ENCODE measurements at regions not wholly inside any gene's neighbourhood (a gene's known extent, or its start where the extent isn't known, plus 50 kb on each side); places are given as distances from the start of the nearest gene placed in this dataset.

- DNase-seq (ENCODE audit: low read depth): no peak
Observed at GRCh38 chr11:97962758-97963157, 1058.0 kb upstream of the CNTN5 start.

- peak; percentile 9 for DNase-seq (ENCODE audit: low read depth)
Observed at GRCh38 chr11:97963528-97964331, 1057.0 kb upstream of the CNTN5 start.

GRCh38 chr11:97964332-97965004, 1056.3 kb upstream of the CNTN5 start:
- DNase-seq (ENCODE audit: low read depth): peak; percentile 11

- DNase-seq (ENCODE audit: low read depth): peak; percentile 77
Observed at GRCh38 chr11:97965849-97966646, 1054.7 kb upstream of the CNTN5 start.

DNA sequence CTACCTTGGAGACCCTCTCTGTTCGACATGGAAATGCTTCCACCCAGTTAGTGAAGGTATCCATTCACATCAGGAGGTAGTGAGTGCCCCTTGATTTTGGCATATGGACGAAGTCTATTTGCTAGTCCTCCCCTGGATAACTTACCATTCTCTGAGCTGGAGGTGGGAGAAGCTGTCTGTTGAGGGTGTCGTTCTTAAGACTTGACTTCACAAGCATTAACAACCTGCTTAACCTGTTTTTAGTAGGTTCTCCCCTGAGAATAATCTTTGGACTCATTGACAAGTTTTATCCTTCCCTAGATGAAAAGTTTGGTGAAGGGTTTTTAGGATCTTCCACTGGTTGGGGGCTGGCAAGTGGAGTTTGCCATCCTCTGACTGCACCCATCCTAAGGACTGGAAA, 1053.8 kb upstream of the CNTN5 start:
- DNase-seq (ENCODE audit: low read depth): no peak

- DNase-seq (ENCODE audit: low read depth): no peak
Observed at GRCh38 chr11:97968071-97968470, 1052.7 kb upstream of the CNTN5 start.

- no peak for DNase-seq (ENCODE audit: low read depth)
Observed at GRCh38 chr11:97972731-97973130, 1048.0 kb upstream of the CNTN5 start.

DNA sequence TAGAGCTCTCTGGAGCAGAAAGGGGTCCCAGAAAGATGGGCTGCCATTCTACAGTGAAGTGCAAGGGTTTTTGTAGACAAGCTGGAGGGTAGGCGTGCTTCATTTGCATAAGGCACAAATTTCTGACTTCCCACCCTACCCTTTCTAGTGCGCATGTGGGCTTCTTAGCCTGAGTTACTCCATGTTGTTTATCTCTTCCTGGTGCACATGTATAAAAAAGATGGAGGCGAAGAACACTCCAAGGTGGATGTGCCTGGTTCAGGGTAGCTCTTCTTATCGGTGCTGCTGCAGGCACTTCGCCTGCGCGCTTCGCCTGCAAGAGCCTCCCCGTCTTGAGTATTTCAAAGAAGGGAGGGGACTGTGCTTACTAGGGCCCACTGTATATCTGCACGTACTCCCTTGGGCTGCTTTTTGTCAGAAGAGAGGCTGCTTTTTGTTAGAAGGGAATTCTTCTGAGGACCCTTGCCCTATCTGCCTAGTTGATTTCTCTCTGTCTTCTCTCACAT, 1047.3 kb upstream of the CNTN5 start:
- no peak for DNase-seq (ENCODE audit: low read depth)

GRCh38 chr11:97974798-97975498, 1045.8 kb upstream of the CNTN5 start:
- no peak for DNase-seq (ENCODE audit: low read depth)

DNA sequence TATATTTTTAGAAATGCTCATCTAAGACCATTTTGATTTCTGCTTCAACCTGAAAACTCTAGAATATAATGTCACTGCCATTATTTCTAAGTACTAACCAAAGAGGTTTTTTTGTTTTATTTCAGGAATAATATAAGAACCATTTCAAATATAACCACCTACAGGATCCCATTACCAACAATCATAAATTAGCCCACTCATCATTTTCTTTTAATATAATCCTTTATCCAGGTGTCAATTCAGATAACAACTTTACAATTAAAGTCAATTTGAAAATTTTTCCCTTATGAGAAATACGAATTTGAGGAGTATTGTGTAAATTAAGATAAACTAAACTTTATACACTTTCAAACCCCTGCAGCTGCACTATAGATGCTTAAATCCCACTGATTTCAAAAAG, 1043.0 kb upstream of the CNTN5 start:
- no peak for DNase-seq (ENCODE audit: low read depth)

GRCh38 chr11:97979741-97980140, 1041.0 kb upstream of the CNTN5 start:
- no peak for DNase-seq (ENCODE audit: low read depth)

GRCh38 chr11:97982512-97982911, 1038.2 kb upstream of the CNTN5 start:
- DNase-seq (ENCODE audit: low read depth): no peak

- DNase-seq (ENCODE audit: low read depth): no peak
Observed at GRCh38 chr11:97989121-97989520, 1031.6 kb upstream of the CNTN5 start.

DNA sequence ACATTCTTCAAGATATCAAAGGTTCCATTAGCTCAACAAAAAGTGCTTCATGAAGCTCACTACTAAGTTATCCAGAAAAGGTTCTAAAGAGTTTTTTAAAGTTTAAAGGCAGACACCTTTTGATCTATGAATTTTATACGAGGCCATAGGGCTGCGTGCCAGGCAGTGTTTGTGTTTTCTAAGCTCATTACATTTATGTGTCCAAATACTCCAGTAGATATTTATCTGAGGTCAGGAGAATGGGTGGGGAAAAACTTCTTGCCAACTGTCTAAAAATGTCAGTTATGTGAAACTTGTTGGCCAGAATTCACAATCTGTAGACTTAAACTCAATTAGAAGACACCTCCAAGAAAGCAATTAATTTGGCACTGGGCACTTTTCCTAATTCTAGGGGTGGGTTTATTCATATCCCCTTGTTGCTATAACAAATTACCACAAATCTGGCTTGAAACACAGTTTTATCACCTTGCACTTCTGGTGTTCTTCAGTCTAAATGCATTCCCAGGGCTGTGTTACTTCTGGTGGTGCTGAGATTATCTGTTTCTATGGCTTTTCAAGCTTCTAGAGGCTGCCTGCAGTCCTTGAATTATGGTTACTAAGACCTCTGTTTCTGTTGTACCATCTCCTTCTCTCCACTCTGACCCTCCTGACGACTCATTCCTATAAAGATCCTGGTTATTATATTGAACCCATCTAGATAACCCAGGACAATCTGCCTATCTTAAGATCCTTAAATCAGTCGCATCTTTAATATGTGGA, 1030.4 kb upstream of the CNTN5 start:
- no peak for DNase-seq (ENCODE audit: low read depth)

GRCh38 chr11:97993562-97993961, 1027.2 kb upstream of the CNTN5 start:
- no peak for DNase-seq (ENCODE audit: low read depth)

GRCh38 chr11:97995874-97996273, 1024.9 kb upstream of the CNTN5 start:
- DNase-seq (ENCODE audit: low read depth): no peak

GRCh38 chr11:97996762-97997161, 1024.0 kb upstream of the CNTN5 start:
- DNase-seq (ENCODE audit: low read depth): no peak

DNA sequence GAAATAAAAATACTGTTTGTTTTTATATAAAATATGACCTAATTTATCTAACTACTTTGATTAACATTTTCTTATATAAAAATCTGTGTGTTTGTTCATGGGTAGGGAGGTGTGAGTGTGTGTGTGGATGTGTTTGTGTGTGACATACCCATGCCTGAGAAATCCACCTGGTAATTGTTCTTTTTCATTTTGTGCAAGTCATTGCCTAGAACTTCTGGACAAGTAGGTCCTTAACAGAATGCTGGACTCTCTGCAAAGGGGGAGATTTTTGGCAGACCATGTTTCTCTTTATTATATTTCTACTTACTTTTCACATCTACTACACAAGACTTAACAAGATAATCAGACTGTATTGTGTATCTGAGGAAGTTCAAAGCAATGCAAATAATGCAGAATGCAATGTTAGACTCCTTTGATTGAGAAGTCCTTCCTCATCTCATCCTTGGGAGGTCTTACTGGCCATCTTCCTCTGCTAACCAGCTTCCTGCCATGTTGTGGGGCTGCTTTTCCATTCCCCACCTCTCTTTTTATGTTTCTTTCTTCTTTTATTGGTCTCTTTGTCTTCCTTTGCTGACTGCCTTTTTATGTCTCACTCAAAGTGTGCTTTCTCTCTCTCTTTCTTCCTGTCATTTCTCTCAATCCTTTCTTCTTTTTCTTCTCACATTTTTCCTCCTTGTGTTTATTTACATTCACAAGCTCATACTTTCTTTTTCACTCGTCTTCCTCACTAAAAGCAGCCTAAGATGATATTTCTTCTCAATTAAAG, 1017.0 kb upstream of the CNTN5 start:
- DNase-seq (ENCODE audit: low read depth): no peak

DNA sequence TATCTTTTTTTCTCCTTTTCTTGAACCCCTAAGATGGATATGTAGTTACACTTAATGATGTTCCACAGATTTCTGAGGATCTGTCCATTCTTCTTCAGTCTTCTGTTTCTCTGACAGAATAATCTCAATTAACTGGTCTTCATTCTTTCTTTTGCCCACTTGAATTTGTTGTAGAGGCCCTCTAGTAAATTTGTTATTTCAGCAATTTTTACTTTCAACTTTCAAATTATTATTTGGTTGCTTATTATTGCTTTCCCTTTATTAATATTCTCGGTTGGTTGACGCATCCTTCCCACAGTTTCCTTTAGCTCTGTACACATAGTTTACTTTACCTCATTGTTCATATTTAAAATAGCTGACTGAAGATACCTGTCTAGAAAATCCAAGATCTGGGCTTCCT, 1013.7 kb upstream of the CNTN5 start:
- DNase-seq (ENCODE audit: low read depth): no peak

- DNase-seq (ENCODE audit: low read depth): no peak
Observed at GRCh38 chr11:98027652-98028051, 993.1 kb upstream of the CNTN5 start.
